Aorta (tissue), 5 donors: ENCODE measurements at regions not wholly inside any gene's neighbourhood (a gene's known extent, or its start where the extent isn't known, plus 50 kb on each side); places are given as distances from the start of the nearest gene placed in this dataset.
A peak's percentile ranks its signal among the peaks of the same experiment; 100 is the strongest.

Experiments used
- ATAC-seq: fragments of 200-7000 bp; cut with Tn5 transposase; one replicate; pipeline ENCODE4 v1.9.1; 2022; ENCODE audit warnings: moderate library complexity; ENCODE audit not compliant: low FRiP score
- DNase-seq, 2 donors: peaks; one replicate each; pipeline ENCODE4 v3.0.0-alpha.2; 2020
- H3K27ac ChIP-seq, 2 donors: one replicate each; pipeline ENCODE4 v1.5.1; 2013; ENCODE audit warnings: low read length in 2 of 2, mild to moderate bottlenecking in 2 of 2, moderate library complexity in 2 of 2, control low read depth in 1 of 2, inconsistent platforms in 1 of 2, low read depth in 1 of 2
- H3K27me3 ChIP-seq, 2 donors: one replicate each; pipeline ENCODE4 v1.6.1; 2013; ENCODE audit warnings: control low read depth in 1 of 2, low read length in 1 of 2, mild to moderate bottlenecking in 1 of 2, moderate library complexity in 1 of 2; ENCODE audit not compliant: insufficient read depth in 2 of 2, control insufficient read depth in 1 of 2
- H3K36me3 ChIP-seq, 2 donors: one replicate each; pipeline ENCODE4 v1.6.1; 2013; ENCODE audit warnings: control low read depth in 1 of 2, low read length in 1 of 2, mild to moderate bottlenecking in 1 of 2; ENCODE audit not compliant: insufficient read depth in 2 of 2, control insufficient read depth in 1 of 2
- H3K4me1 ChIP-seq, 2 donors: one replicate each; pipeline ENCODE4 v1.6.1; 2013; ENCODE audit warnings: low read length in 2 of 2, control low read depth in 1 of 2, mild to moderate bottlenecking in 1 of 2, moderate library complexity in 1 of 2; ENCODE audit not compliant: insufficient read depth in 2 of 2, control insufficient read depth in 1 of 2
- H3K4me3 ChIP-seq, 2 donors: one replicate each; pipeline ENCODE4 v1.5.1; 2013; ENCODE audit warnings: low read length in 2 of 2, control low read depth in 1 of 2, mild to moderate bottlenecking in 1 of 2
- H3K9me3 ChIP-seq: one replicate; pipeline ENCODE4 v1.6.1; 2013; ENCODE audit warnings: mild to moderate bottlenecking, low read length; ENCODE audit not compliant: control insufficient read depth
- WGBS, 2 donors: extraction: QIAGEN DNeasy Blood & Tissue Kit; methylation state at CpG; one replicate each; pipeline ENCODE4 v1.1.7; 2013; 5-methylcytosine and 5-hydroxymethylcytosine counted together
- intact Hi-C, 2 donors: fragments of 100-400 bp; cut with DNase I; formaldehyde crosslinking; loops; one replicate each; pipeline versions ENCODE4 v1.14.2 to v1.15.0; 2022
- donor health status: healthy with polysubstance abuse.
- donor health status: Bipolar disorder and iron deficiency.
- donor health status: DM: no; HTN: no; CAD: no.
- donor health status: DM: no; HTN: no; CAD: no.
- donor health status: DM: yes; HTN: yes; CAD: no.

DNA sequence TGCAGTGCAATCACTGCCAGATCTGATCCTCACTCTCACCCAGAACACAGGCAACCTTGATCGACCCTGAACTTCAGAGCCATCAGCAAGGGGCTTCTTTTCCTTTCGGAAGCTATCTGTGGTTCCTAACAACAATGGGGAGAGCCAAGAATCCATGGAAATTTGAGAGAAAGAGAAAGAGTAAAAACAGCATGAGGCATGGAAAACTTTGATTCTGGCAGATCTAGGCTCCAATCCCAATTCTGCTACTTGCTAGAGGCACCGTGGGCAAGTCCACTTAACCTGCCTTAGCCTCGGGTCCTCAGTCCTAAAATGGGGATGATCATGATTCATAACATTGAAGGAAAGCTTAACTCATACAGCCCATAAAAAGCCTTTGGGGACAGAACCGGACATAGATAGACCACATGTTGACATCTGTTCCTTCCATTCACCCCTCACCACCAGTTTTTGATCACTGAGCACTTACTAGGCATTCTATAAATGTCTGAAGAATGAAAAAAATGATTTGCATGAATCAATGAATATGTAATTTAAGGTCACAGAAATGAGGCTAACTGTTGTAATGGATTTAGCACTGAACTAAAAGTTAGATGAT is 605.7 kb upstream of the CFAP20DC start:
- no peak for DNase-seq
- Histone ChIP-seq H3K27me3 (no peaks in the 10 kb centered on the region), H3K9me3 (peaks cover 3% of the 10 kb centered on the region), H3K27ac (no peak overlapping the region), H3K36me3 (no peaks in the 10 kb centered on the region), H3K4me3 (no peak overlapping the region), H3K4me1 (no peaks in the 10 kb centered on the region)
- ATAC-seq = no peak
- 62 to 75% methylated on average over 5 of the region's 5 CpGs for WGBS, 2 donors
- intact Hi-C loops = no loop called here

DNA sequence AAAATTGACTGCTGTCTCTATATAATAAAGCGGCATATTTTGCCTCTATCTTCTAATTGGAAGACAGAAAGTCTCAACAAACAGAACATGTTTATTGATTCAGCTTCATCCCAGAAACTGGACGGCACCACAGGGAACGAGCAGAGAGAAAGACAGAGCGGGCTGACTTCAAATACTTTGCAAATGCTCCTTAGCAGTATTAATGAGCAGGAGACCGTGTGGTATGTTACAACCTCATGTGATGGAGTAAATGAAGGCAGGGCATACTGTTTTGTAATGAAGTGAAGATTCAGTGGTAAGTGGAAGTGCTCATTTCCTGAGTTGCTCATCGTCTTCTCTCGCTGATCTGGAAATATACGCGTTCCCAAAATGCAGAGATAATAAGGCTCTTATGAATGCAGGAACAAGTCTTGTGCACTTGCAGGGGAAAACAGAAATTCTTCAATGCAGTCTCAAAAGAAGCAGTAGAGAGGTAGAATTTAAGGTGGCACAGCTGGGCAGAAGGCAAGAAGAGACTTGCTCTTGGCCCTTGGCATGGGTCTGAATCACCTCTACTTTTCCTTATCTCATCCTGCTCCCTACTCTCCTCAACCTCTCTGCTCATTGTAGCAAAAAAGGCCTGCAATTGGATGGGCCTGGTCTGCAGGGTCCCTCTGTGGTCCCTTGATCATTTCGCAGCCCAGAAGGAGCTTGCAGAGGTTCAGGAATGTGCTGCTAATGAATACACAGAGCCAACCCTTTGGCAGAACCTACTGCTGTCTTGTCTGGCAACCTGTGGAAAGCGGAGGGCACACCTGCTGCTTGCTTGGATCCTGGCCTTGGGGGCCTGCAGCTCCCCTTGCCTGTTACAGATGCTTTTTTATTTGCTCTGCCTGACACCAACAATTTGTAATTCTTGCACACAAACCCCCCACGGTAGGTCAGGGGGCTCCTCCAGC is 604.9 kb upstream of the CFAP20DC start:
- Histone ChIP-seq H3K27me3 (no peaks in the 10 kb centered on the region), H3K4me1 (no peaks in the 10 kb centered on the region), H3K36me3 (no peaks in the 10 kb centered on the region), H3K9me3 (peaks cover 3% of the 10 kb centered on the region), H3K27ac (no peak overlapping the region), H3K4me3 (no peak overlapping the region)
- intact Hi-C loops = no loop called here
- 77 to 83% methylated on average over 12 of the region's 12 CpGs for whole genome bisulfite sequencing, 2 donors
- ATAC-seq (peak; percentile 15), DNase-seq (no peak)

GRCh38 chr3:59654123-59654479 is 604.3 kb upstream of the CFAP20DC start:
- ATAC-seq (peak; percentile 59), DNase-seq (no peak)
- Histone ChIP-seq H3K9me3 (peaks cover 3% of the 10 kb centered on the region), H3K27me3 (no peaks in the 10 kb centered on the region), H3K4me1 (no peaks in the 10 kb centered on the region), H3K27ac (no peak overlapping the region), H3K4me3 (no peak overlapping the region), H3K36me3 (no peaks in the 10 kb centered on the region)
- WGBS, 2 donors = 31 to 44% methylated on average over 9 of the region's 9 CpGs
- intact Hi-C loops = no loop called here

GRCh38 chr3:59653405-59654122 is 603.7 kb upstream of the CFAP20DC start:
- Histone ChIP-seq H3K4me3 (no peak overlapping the region), H3K4me1 (no peaks in the 10 kb centered on the region), H3K27me3 (no peaks in the 10 kb centered on the region), H3K9me3 (peaks cover 3% of the 10 kb centered on the region), H3K36me3 (no peaks in the 10 kb centered on the region), H3K27ac (no peak overlapping the region)
- ATAC-seq = peak; percentile 45
- no peak for DNase-seq
- WGBS, 2 donors = 70 to 76% methylated on average over 7 of the region's 7 CpGs
- intact Hi-C loops = no loop called here

DNA sequence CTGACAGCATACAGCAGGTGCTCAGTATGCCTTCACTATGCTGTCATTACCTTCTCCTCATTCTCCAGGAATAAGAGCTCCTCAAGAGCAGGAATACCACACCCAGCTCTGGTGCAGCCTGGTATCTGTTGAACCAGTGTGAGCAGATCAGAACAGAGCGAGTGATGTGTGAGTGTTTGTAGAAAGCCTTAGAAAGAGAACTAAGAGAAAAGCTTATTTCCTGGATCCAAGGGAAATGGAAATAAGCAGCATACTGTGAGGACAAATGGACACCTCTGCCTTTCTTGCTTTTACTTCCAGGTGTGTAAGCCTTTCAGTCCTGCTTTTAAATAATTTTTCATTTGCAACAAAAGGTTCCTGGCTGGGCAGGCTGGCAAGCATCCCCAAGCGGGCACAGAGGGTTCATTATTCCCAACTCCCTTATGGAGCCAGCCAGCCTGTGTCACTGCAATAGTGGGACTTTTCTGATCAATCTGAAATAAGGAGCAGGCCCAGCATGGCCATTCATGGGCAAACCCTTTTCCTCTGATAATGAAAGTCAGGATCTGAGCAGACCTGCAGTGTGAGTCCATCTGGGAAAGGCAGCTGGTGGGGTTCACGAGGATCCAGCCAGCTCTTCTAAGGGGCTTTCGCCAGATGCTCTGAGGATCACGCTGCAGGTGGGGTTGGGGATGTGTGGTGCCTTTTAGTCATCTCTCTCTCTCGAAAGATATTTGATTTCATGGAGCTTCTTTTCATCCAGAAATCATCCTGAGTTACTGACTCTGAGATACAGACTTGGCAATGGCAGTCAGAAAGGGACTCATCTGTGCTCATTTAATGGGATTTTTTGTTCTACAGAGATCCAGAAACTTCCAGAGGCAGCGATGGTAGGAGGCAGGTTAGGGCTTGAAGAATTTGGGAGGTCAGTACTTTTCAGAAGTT is 594.9 kb upstream of the CFAP20DC start:
- DNase-seq (no peak), ATAC-seq (no peak)
- no peaks in the 10 kb centered on the region for H3K9me3 ChIP-seq
- no peaks in the 10 kb centered on the region for H3K27me3 ChIP-seq
- H3K27ac ChIP-seq = no peak overlapping the region
- no peak overlapping the region for H3K4me3 ChIP-seq
- H3K36me3 ChIP-seq = no peaks in the 10 kb centered on the region
- intact Hi-C loops = no loop called here
- H3K4me1 ChIP-seq = no peaks in the 10 kb centered on the region
- 91 to 94% methylated on average over 7 of the region's 7 CpGs for WGBS, 2 donors

GRCh38 chr3:59641169-59641899 is 591.5 kb upstream of the CFAP20DC start:
- DNase-seq = peak in 1 of 2 donors; percentile 69
- intact Hi-C loops = no loop called here
- WGBS, 2 donors = 8 to 9% methylated on average over 7 of the region's 7 CpGs

DNA sequence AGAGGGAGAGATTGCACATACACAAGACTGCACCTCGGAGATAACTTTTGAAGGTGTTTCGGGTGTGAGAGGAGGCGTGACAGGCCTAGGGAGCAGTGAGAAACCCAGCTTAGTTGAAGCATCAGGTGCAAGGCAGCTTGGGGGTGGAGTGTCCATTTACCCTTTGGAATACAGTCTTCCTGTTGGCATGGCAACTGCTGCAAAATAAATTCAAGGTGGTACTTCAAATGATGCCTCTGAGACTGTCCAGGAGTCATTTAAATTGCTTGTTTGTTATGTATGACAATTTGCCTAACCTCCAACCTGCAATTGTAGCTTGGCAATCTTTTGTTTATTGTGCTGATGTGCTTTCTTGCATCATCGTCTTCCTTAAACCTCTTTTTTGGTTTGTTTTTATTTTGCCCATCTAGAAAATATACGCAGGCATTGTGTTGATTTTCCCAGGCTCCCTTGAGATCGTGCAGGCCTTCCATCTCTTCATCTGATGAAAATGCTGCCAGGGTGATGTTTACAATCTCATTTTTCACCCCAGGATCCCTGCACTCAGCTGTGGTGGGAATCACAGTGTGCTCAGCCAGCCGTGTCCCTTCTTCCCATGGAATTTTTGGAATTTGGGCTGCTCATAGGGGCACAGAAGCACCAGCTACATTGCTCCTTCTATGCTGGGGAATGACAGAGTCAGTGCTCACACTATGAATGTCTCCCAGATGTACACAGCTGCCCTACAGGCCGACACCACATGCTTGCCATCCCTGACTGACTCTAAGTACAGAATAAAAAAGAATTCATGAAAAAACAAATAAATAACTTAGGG is 583.1 kb upstream of the CFAP20DC start:
- Histone ChIP-seq H3K27me3 (no peaks in the 10 kb centered on the region), H3K27ac (no peak overlapping the region), H3K4me1 (peaks cover 0 to 2% of the 10 kb centered on the region in 2 donors), H3K4me3 (no peak overlapping the region), H3K9me3 (no peaks in the 10 kb centered on the region), H3K36me3 (no peaks in the 10 kb centered on the region)
- ATAC-seq (peak; percentile 44), DNase-seq (no peak)
- 49 to 52% methylated on average over 8 of the region's 8 CpGs for WGBS, 2 donors
- intact Hi-C loops = no loop called here

More at GRCh38 chr3:59641169-59641899, 591.5 kb upstream of the CFAP20DC start:
- H3K27ac ChIP-seq = no peak overlapping the region
- H3K4me3 ChIP-seq = no peak overlapping the region
- ATAC-seq = peak; percentile 83
- no peaks in the 10 kb centered on the region for H3K4me1 ChIP-seq
- H3K27me3 ChIP-seq = no peaks in the 10 kb centered on the region
- H3K36me3 ChIP-seq = no peaks in the 10 kb centered on the region
- H3K9me3 ChIP-seq = no peaks in the 10 kb centered on the region
